Fibroblast of the conjunctiva (primary cell): ENCODE measurements at regions not wholly inside any gene's neighbourhood (a gene's known extent, or its start where the extent isn't known, plus 50 kb on each side); places are given as distances from the start of the nearest gene placed in this dataset.
"Not testable (repeated sequence)": the region's sequence is repeated elsewhere in the genome, so short reads cannot be mapped to it uniquely, and the experiment has no call there.

Experiments
- DNase-seq: peaks from one replicate; pipeline ENCODE4 v3.0.0-alpha.2; 2010; ENCODE audit warnings: low read depth

- DNase-seq, result no peak
These were observed 113.9 kb upstream of the EOLA2 start for GRCh38 chrX:150052226-150052625.

DNA sequence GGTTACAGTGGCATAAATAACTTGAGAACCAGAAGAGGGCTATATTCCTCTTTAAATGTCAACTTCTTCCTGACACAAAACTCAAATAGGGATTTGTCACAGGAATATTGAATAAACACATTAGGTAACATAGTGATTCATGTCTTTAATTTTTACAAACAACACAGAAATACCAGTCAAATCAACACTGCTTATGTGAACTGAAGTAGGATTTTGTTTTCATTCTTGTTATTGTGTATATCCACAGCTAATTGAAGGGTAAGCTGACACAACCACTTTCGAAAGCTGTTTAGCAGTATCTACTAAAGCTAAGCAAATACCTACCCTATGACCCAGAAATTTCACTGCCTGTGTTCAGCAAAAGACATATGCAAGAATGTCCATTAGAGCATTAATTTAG lies 120.4 kb upstream of the EOLA2 start:
- DNase-seq, result no peak

DNA sequence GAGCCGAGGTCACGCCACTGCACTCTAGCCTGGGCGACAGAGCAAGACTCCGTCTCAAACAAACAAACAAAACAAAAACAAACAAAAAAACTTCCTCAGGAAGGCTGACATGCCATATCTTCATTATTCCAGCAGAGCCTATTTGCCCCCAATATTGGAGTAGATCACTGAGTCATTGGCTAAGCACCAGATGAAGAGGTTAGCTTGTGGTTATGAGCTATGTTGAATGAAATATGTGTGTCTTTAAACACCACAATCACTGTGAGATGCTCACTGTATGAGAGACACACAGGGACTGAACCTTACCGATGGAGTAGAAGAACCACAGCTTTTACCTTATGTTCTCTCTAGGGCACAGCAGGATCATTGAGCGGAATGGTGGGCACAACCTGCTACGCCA lies 122.1 kb upstream of the EOLA2 start:
- DNase-seq, result no peak

GRCh38 chrX:150062292-150063137 lies 124.2 kb upstream of the EOLA2 start:
- DNase-seq, result peak; percentile 37

- no peak for DNase-seq
These were observed 124.8 kb upstream of the EOLA2 start for GRCh38 chrX:150063138-150063518.

DNA sequence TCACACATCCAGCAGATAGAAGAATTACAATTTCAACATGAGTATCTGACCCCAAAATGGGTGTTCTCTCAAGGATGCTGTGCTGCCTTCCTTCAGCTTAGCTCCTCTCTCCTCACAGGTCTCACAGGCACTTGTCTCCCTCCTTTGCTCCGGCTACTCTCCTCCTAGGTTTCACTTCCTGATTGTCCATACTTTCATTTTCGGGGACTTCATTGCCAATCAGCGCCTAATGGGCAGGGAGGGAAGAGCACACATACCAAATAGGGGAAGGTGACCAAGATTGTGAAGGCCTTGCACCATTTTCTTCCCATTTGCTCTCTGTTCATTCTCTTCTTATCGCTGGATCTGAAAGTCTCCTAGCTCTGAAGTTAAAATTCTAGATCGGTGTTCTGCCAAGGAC lies 125.4 kb upstream of the EOLA2 start:
- DNase-seq, result no peak

GRCh38 chrX:150074175-150074574 lies 135.9 kb upstream of the EOLA2 start:
- DNase-seq, result no peak

GRCh38 chrX:150080497-150080896 lies 142.2 kb upstream of the EOLA2 start:
- DNase-seq, result no peak

DNA sequence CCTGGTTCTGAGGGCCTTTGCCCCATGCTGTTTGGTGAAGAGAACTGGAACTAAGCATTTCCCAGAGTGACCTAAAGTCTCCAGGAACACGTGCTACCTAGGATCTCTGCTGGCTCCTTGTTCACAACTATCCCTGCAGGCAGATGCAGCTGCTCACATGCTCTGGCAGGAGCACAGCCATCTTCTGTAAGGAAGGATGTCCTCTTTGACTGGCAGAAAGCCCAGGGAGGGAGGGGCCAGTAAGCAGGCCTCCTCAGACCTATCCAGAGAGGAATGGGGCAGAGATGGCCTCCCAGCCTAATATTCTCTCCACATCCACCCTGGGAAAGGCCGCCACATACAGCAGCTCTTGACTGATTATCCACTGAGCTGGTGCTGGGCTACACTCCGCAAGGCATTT lies 142.8 kb upstream of the EOLA2 start:
- DNase-seq, result no peak

DNA sequence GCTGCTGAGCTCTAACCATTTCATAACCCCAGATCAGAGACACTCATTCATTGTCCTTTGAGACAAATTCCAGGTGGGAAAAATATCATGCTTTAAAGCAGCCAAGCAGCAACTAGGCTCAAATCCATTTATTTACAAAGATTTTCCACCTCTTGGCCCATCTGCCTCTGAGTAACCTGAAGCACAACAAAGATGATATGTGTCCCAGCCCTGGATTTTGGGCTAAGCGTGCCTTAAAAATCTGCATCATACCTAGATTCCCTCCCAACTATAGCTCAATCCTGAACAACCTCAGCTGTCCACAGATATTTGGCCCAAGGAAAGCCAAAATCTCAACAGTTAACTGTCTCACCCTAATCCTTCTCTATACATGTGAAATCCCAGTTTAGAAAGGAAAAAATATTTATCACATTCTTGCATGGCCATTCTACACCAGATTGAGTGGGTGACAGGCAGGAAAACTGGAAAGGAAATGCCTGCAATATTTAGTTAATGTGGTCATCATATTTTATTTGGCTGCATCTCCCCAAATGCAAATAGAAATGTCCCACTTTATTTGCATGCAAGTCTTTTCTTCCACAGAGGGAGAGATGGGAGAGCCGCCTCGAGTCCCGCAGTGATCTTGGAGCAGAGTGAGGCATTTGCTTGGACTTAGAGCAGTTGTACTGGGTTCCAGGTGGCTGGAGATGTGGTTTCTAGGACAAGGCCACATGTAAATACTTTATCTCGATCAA lies 146.4 kb upstream of the EOLA2 start:
- no peak for DNase-seq

DNA sequence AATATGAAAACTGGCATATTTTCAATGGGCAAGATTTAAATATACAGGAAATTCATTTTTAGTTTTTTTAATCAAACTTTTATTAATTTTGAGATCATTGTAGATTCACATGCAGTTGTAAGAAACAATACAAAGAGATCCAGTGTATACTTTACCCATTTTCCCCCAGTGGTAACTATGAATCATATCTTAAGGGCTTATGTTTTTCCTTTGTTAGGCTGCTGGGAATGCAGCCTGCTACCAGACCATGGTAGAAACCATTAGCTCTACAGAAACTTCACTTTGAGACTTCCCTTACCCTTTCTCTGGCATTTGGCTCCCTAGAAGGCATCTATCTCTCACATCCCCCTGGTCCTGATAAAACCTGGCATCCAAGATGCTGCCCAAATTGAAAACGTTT lies 147.6 kb upstream of the EOLA2 start:
- DNase-seq, result no peak

DNA sequence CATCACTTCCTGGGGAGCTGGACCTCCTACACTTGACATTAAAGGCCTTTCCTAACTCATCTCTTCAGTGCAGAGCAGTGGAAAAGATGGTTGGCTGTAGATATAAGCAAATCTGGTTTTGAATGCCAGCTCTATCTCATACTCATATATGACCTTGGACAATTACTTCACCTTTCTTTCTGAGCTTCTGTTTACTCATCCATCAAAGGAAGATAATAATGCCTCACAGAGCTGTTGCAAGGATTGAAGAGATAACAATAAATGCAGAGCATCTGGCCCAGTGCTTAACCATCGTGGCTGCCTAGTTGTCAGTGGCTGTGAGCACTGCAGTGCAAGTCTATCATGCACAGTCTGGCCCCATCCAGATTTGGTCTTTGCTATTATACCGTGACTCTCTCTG lies 148.1 kb upstream of the EOLA2 start:
- no peak for DNase-seq

DNA sequence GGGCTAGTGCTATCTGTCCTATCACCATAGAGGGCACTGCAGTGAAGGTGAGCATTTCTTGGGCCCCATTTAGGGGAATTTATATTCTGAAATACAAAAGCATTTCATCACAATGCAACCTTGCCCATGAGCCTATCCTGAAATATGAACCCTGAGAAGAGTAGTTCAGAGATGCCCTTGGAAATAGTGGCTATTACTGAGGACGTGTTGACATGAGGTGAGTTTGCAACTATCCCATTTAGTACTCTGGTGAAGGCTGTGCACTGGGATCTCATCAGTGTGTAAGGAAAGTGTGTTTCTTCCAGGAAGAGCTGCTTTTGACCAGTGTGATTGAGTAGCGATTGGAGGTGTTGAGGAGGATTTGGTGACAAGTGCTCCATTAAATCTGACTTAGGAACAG lies 149.3 kb upstream of the EOLA2 start:
- no peak for DNase-seq

GRCh38 chrX:150088042-150088441 lies 149.8 kb upstream of the EOLA2 start:
- no peak for DNase-seq

GRCh38 chrX:150088766-150089518 lies 150.7 kb upstream of the EOLA2 start:
- DNase-seq, result no peak

GRCh38 chrX:150091300-150091699 lies 153.0 kb upstream of the EOLA2 start:
- DNase-seq, result not testable (repeated sequence)

DNA sequence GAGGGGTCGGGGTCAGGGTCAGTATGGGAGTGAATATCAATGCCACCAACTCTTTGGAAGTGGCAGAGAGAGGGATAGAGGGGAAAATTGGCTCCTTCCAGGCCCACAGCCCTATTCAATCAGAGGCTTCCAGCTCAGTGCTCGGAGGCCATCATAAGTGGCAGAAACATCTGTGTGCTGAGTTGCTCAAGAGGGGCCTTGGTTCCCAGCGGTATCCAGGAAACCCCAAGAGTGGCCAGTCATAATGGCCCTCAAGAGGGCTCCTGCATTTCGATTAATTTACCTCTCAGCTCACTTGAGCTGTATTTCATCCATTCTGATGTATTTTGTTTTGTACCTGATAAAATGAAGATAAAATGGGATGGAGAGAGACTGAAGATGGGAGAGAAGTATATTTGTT lies 154.3 kb upstream of the EOLA2 start:
- no peak for DNase-seq

DNA sequence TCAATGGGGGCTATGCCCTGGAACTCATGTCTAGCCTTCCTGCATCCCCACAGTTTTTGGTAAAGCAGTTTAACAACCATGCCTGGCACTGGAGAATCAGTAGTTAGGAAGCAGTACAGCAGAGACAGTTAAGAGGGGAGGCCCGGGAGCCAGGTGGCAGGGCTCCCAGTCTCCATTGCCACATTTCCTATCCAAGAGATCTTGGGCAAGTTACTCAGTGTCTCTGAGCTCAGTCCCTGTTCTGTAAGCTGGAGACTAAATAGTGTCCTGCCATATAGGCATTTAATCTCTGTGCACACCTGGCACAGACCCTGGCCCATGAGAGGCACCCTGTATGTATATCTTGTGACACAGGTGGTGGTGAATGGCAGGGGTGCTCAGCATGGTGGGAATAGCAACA lies 156.1 kb upstream of the EOLA2 start:
- DNase-seq, result no peak

DNA sequence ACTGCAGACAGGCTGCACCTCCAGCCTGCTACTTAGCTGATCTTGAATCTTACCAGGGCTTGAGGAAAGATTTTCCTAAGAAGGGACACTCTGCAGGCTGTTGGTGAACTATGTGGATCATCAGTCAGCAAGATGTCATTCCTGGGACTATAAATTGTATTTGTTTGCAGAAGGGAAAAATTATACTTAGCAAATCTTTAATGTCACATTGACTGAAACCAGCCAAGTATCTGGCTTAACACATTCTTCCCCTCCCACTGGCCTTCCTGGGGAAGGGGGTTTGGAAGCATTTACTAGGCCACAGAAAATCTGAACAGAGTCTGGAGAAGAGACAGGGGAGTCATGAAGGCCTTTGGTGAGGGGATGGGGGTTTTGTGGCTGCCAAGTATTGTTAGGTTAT lies 156.7 kb upstream of the EOLA2 start:
- DNase-seq, result no peak

DNA sequence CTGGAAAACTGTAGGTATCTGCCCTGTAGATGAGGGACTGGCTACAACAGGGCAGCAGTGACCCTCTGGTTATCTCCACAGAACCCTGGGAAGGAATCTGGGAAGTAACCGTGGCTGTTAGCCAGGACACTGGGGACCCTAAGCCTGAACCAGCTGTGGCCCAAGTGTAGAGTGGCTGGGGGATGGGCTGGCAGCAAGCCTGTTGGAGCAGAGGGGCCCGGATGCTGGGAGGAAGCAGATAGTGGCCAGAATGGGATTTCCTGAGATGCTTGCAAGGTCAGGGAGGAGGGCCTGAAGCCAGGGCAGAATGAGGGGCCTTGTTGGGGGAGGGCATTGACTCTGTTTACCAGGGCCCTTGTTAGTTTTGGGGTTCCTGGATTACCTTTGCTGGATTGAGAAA lies 161.0 kb upstream of the EOLA2 start:
- no peak for DNase-seq

DNA sequence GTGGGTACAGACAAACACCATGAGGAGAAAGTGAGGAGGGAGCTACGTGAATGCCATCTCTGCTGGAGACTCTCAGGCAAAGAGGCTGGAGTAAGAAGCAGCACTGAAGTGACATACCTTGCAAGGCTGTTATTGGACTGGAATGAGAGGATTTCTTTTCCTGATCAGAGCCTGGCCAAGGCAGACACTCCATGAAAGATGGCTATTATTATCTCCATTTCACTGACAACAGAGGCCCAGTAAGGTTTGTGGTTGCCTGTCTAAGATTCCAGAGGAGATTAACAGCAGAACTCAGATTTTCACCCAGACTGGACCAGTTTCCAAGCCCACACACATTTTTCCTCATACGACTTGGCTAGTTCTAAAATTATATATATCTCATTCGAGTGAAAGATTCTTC lies 162.0 kb upstream of the EOLA2 start:
- DNase-seq, result no peak

- DNase-seq, result no peak
These were observed 180.2 kb upstream of the EOLA2 start for GRCh38 chrX:150118476-150118875.

DNA sequence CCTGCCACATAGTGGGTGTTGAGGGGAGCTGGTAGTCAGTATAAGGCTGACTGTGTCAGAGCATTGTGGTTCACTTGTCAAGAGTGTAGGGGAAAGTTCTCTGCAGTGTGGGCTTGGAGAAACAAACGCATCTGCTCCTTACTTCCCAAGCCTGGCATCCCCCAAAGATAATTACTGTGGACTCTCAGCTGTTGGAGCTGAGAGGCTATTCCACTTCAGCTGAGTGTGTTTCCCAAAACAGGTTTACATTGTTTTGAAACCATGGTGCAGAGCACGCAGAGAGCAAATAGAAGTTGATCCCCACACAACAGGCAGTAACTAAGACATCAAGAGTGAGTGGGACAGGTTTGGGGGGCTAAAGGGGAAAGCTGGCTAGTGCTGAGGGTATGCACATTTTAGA lies 181.0 kb upstream of the EOLA2 start:
- no peak for DNase-seq
